Inflammatory macrophage (primary cell): ENCODE measurements at regions not wholly inside any gene's neighbourhood (a gene's known extent, or its start where the extent isn't known, plus 50 kb on each side); places are given as distances from the start of the nearest gene placed in this dataset.

ENCODE experiments used
- DNase-seq, 2 donors: peaks; one replicate each; pipeline ENCODE4 v3.0.0-alpha.2; 2020 to 2022

- DNase-seq, result no peak
Measured at GRCh38 chr11:69545976-69546617, 64.6 kb downstream of the LINC01488 start.

- no peak for DNase-seq
Measured at GRCh38 chr11:69546735-69547370, 65.4 kb downstream of the LINC01488 start.

GRCh38 chr11:69550846-69551245 lies 69.4 kb downstream of the LINC01488 start:
- no peak for DNase-seq

GRCh38 chr11:69551963-69552362 lies 70.5 kb downstream of the LINC01488 start:
- DNase-seq, result no peak

- no peak for DNase-seq
Measured at GRCh38 chr11:69552951-69553350, 71.5 kb downstream of the LINC01488 start.

- DNase-seq, result no peak
Measured at GRCh38 chr11:69553416-69554357, 72.2 kb downstream of the LINC01488 start.

GRCh38 chr11:69554849-69555248 lies 73.4 kb downstream of the LINC01488 start:
- no peak for DNase-seq

- DNase-seq, result no peak
Measured at GRCh38 chr11:69557266-69557665, 75.8 kb downstream of the LINC01488 start.

GRCh38 chr11:69558519-69558941 lies 77.1 kb downstream of the LINC01488 start:
- DNase-seq, result no peak

GRCh38 chr11:69559181-69559580 lies 77.7 kb downstream of the LINC01488 start:
- no peak for DNase-seq

GRCh38 chr11:69560141-69560790 lies 78.8 kb downstream of the LINC01488 start:
- DNase-seq, result no peak

GRCh38 chr11:69562302-69562701 lies 78.7 kb upstream of the CCND1 start:
- no peak for DNase-seq

- DNase-seq, result no peak
Measured at GRCh38 chr11:69562816-69563215, 78.1 kb upstream of the CCND1 start.

- no peak for DNase-seq
Measured at GRCh38 chr11:69563306-69563705, 77.7 kb upstream of the CCND1 start.

- no peak for DNase-seq
Measured at GRCh38 chr11:69563946-69564775, 76.8 kb upstream of the CCND1 start.

GRCh38 chr11:69566001-69566400 lies 75.0 kb upstream of the CCND1 start:
- peak; percentile 56 to 66 for DNase-seq

GRCh38 chr11:69567951-69568808 lies 72.8 kb upstream of the CCND1 start:
- no peak for DNase-seq

- DNase-seq, result no peak
Measured at GRCh38 chr11:69568809-69569097, 72.2 kb upstream of the CCND1 start.

- no peak for DNase-seq
Measured at GRCh38 chr11:69569306-69570200, 71.4 kb upstream of the CCND1 start.

- no peak for DNase-seq
Measured at GRCh38 chr11:69572233-69572860, 68.6 kb upstream of the CCND1 start.
